Transverse colon (tissue), 4 donors: ENCODE measurements at regions not wholly inside any gene's neighbourhood (a gene's known extent, or its start where the extent isn't known, plus 50 kb on each side); places are given as distances from the start of the nearest gene placed in this dataset.

Experiments used
- DNase-seq: peaks from one replicate; pipeline ENCODE4 v3.0.0-alpha.2; 2019
- H3K27ac ChIP-seq, 4 donors: fragments of 200-600 bp; sonication (generic); 2 replicates each; pipeline ENCODE4 v1.5.1; 2016 to 2018; ENCODE audit warnings: inconsistent platforms in 4 of 4
- H3K27me3 ChIP-seq: fragments of 200-600 bp; sonication (generic); 2 replicates; pipeline ENCODE4 v1.5.1; 2017; ENCODE audit warnings: inconsistent platforms
- H3K36me3 ChIP-seq, 4 donors: fragments of 200-600 bp; sonication (generic); 2 replicates each; pipeline ENCODE4 v1.5.1; 2017 to 2019; ENCODE audit warnings: inconsistent platforms in 4 of 4
- H3K4me1 ChIP-seq, 4 donors: fragments of 200-600 bp; sonication (generic); 2 replicates each; pipeline ENCODE4 v1.5.1; 2017 to 2020; ENCODE audit warnings: inconsistent platforms in 4 of 4
- H3K4me3 ChIP-seq, 4 donors: fragments of 200-600 bp; sonication (generic); 1 replicate in 1 of 4; 2 replicates in 3 of 4; pipeline versions ENCODE4 v1.5.1 to v1.6.1; 2017 to 2019; ENCODE audit warnings: inconsistent platforms in 4 of 4
- H3K9me3 ChIP-seq, 2 donors: fragments of 200-600 bp; sonication (generic); 2 replicates each; pipeline ENCODE4 v1.5.1; 2017 to 2019; ENCODE audit warnings: inconsistent platforms in 2 of 2
- CTCF ChIP-seq, 5 experiments: fragments of 200-600 bp in 3 of 5; fragments of 450-650 bp in 2 of 5; sonication (generic) in 3 of 5; IDR thresholded peaks; 1 replicate in 2 of 5; 2 replicates in 3 of 5; pipeline ENCODE4 v1.5.1; 2016 to 2017; ENCODE audit warnings: antibody characterized with exemption in 5 of 5, inconsistent platforms in 3 of 5, mild to moderate bottlenecking in 2 of 5, moderate library complexity in 1 of 5
- EP300 ChIP-seq: sonication (generic); formaldehyde crosslinking; IDR thresholded peaks from one replicate; pipeline ENCODE4 v1.6.1; 2017; ENCODE audit warnings: antibody characterized with exemption, low read depth
- POLR2A ChIP-seq: fragments of 450-650 bp; IDR thresholded peaks from one replicate; pipeline ENCODE4 v1.6.1; 2016; ENCODE audit warnings: antibody characterized with exemption, mild to moderate bottlenecking, moderate library complexity
- POLR2AphosphoS5 ChIP-seq, 3 donors: sonication (generic); formaldehyde crosslinking; IDR thresholded peaks; one replicate each; pipeline ENCODE4 v1.6.1; 2016; ENCODE audit warnings: antibody characterized with exemption in 3 of 3
- WGBS, 2 donors: methylation state at CpG; one replicate each; pipeline ENCODE4 v1.1.5; 2018; ENCODE audit warnings: low coverage in 1 of 2; 5-methylcytosine and 5-hydroxymethylcytosine counted together
- in situ Hi-C, 4 donors: fragments of 200-750 bp; cut with MboI; loops; one replicate each; pipeline versions ENCODE4 v1.15.0 to v1.15.1; 2017; ENCODE audit warnings: low sequenced_read_pairs in 3 of 4, low pct_ligation_motif_present in 1 of 4, low pct_unique_long_range_greater_than_20kb in 1 of 4
- intact Hi-C: fragments of 100-400 bp; cut with DNase I; formaldehyde crosslinking; loops from one replicate; pipeline ENCODE4 v1.15.1; 2023; ENCODE audit warnings: low total_unique reads

GRCh38 chr5:3796736-3797135 is 201.1 kb downstream of the IRX1 start:
- H3K27ac ChIP-seq, result no peak overlapping the region

GRCh38 chr5:3801967-3802366 is 206.3 kb downstream of the IRX1 start:
- 92% methylated on average over 2 of the region's 2 CpGs; no CpG with 5 or more reads in 1 of the 2 donors for WGBS, 2 donors
- no peaks in the 10 kb centered on the region for H3K27me3 ChIP-seq
- H3K4me3 ChIP-seq, result no peak overlapping the region
- H3K4me1 ChIP-seq, result no peaks in the 10 kb centered on the region
- TF ChIP-seq EP300 (no peak), POLR2A (no peak), CTCF (IDR thresholded peaks at IDR 0.05) (no peak), POLR2AphosphoS5 (IDR thresholded peaks at IDR 0.05) (no peak)
- intact Hi-C loops (no loop called here), in situ Hi-C loops (no loop called here)
- H3K36me3 ChIP-seq, result no peaks in the 10 kb centered on the region
- peaks cover 0 to 3% of the 10 kb centered on the region in 2 donors for H3K9me3 ChIP-seq
- H3K27ac ChIP-seq, result no peak overlapping the region
- no peak for DNase-seq

More at GRCh38 chr5:3796736-3797135, 201.1 kb downstream of the IRX1 start:
- Histone ChIP-seq H3K4me3 (no peak overlapping the region), H3K9me3 (peaks cover 0 to 3% of the 10 kb centered on the region in 2 donors), H3K27me3 (no peaks in the 10 kb centered on the region), H3K4me1 (no peaks in the 10 kb centered on the region), H3K36me3 (no peaks in the 10 kb centered on the region)
- DNase-seq, result no peak
- intact Hi-C loops, result no loop called here
- TF ChIP-seq CTCF (IDR thresholded peaks at IDR 0.05) (no peak), EP300 (no peak), POLR2A (no peak), POLR2AphosphoS5 (IDR thresholded peaks at IDR 0.05) (no peak)
- in situ Hi-C loops, result no loop called here
- 80 to 92% methylated on average over 2 to 3 of the region's 3 CpGs for WGBS, 2 donors

GRCh38 chr5:3809455-3809854 is 213.8 kb downstream of the IRX1 start:
- 74 to 78% methylated on average over 4 of the region's 4 CpGs for WGBS, 2 donors
- intact Hi-C loops, result no loop called here

GRCh38 chr5:3811116-3811515 is 215.5 kb downstream of the IRX1 start:
- intact Hi-C loops (no loop called here), in situ Hi-C loops (no loop called here)
- Histone ChIP-seq H3K27ac (no peak overlapping the region), H3K27me3 (no peaks in the 10 kb centered on the region), H3K36me3 (no peaks in the 10 kb centered on the region), H3K9me3 (no peaks in the 10 kb centered on the region), H3K4me1 (no peaks in the 10 kb centered on the region), H3K4me3 (no peak overlapping the region)
- WGBS, 2 donors, result 67 to 77% methylated on average over 1 of the region's 1 CpG
- TF ChIP-seq EP300 (no peak), POLR2AphosphoS5 (IDR thresholded peaks at IDR 0.05) (no peak), CTCF (IDR thresholded peaks at IDR 0.05) (no peak), POLR2A (no peak)
- no peak for DNase-seq

More at GRCh38 chr5:3809455-3809854, 213.8 kb downstream of the IRX1 start:
- in situ Hi-C loops, result no loop called here
- Histone ChIP-seq H3K9me3 (no peaks in the 10 kb centered on the region), H3K27ac (no peak overlapping the region), H3K4me3 (no peak overlapping the region), H3K36me3 (no peaks in the 10 kb centered on the region), H3K27me3 (no peaks in the 10 kb centered on the region), H3K4me1 (no peaks in the 10 kb centered on the region)
- no peak for DNase-seq
- TF ChIP-seq CTCF (IDR thresholded peaks at IDR 0.05) (no peak), EP300 (no peak), POLR2A (no peak), POLR2AphosphoS5 (IDR thresholded peaks at IDR 0.05) (no peak)
